ENCODE measurements at regions not wholly inside any gene's neighbourhood (a gene's known extent, or its start where the extent isn't known, plus 50 kb on each side); places are given as distances from the start of the nearest gene placed in this dataset.
"Not testable (repeated sequence)": the region's sequence is repeated elsewhere in the genome, so short reads cannot be mapped to it uniquely, and the experiment has no call there.

GRCh38 chr15:22561716-22562115 is 103.0 kb downstream of the GOLGA6L22 start:
- TF ChIP-seq, protein P1, sequence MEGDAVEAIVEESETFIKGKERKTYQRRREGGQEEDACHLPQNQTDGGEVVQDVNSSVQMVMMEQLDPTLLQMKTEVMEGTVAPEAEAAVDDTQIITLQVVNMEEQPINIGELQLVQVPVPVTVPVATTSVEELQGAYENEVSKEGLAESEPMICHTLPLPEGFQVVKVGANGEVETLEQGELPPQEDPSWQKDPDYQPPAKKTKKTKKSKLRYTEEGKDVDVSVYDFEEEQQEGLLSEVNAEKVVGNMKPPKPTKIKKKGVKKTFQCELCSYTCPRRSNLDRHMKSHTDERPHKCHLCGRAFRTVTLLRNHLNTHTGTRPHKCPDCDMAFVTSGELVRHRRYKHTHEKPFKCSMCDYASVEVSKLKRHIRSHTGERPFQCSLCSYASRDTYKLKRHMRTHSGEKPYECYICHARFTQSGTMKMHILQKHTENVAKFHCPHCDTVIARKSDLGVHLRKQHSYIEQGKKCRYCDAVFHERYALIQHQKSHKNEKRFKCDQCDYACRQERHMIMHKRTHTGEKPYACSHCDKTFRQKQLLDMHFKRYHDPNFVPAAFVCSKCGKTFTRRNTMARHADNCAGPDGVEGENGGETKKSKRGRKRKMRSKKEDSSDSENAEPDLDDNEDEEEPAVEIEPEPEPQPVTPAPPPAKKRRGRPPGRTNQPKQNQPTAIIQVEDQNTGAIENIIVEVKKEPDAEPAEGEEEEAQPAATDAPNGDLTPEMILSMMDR (IDR thresholded peaks at IDR 0.05): not testable (repeated sequence)
- TF ChIP-seq POLR2A, POLR2AphosphoS5, EP300 (IDR thresholded peaks at IDR 0.05): not testable (repeated sequence)

Measured in gastroesophageal sphincter (tissue), 3 donors.